ENCODE measurements at regions not wholly inside any gene's neighbourhood (a gene's known extent, or its start where the extent isn't known, plus 50 kb on each side); places are given as distances from the start of the nearest gene placed in this dataset.

GRCh38 chr4:73347497-73347896 is 56.6 kb upstream of the ALB start (continued):
- TF ChIP-seq GLMP (CRISPR knock-in tag; IDR thresholded peaks at IDR 0.05; ENCODE audit: borderline replicate concordance): no peak
- TF ChIP-seq MEIS1 (CRISPR knock-in tag; IDR thresholded peaks at IDR 0.05; ENCODE audit: borderline replicate concordance): no peak
- TF ChIP-seq KMT2A (CRISPR knock-in tag; IDR thresholded peaks at IDR 0.05): no peak
- TF ChIP-seq ZNF879 (CRISPR knock-in tag; IDR thresholded peaks at IDR 0.05): no peak
- TF ChIP-seq FOXC1 (CRISPR knock-in tag; IDR thresholded peaks at IDR 0.05; ENCODE audit: borderline replicate concordance): no peak
- TF ChIP-seq RBM39 (IDR thresholded peaks at IDR 0.05; ENCODE audit: low read depth, low read length, poor library complexity, severe bottlenecking): no peak
- no peak for TF ChIP-seq E2F1 (CRISPR knock-in tag; IDR thresholded peaks at IDR 0.05)
- TF ChIP-seq ZNF724P (CRISPR knock-in tag; IDR thresholded peaks at IDR 0.05; ENCODE audit: borderline replicate concordance): no peak
- TF ChIP-seq PAXIP1 (CRISPR knock-in tag; conservative IDR thresholded peaks at IDR 0.05): 0 out of 2 replicates have a peak, but pooled peaks have one; percentile 42
- TF ChIP-seq SUZ12 (IDR thresholded peaks at IDR 0.05; ENCODE audit: low read depth, low read length): no peak
- no peak for TF ChIP-seq CHCHD3 (CRISPR knock-in tag; IDR thresholded peaks at IDR 0.05)
- TF ChIP-seq NFYC (CRISPR knock-in tag; IDR thresholded peaks at IDR 0.05): no peak
- no peak for TF ChIP-seq ATF2 (CRISPR knock-in tag; IDR thresholded peaks at IDR 0.05)
- 0 out of 2 replicates have a peak, but pooled peaks have one; percentile 41 for TF ChIP-seq PPARG (CRISPR knock-in tag; conservative IDR thresholded peaks at IDR 0.05)
- no peak for TF ChIP-seq PRDM15 (CRISPR knock-in tag; IDR thresholded peaks at IDR 0.05)
- TF ChIP-seq SOX5 (CRISPR knock-in tag; IDR thresholded peaks at IDR 0.05; ENCODE audit: borderline replicate concordance): peak; percentile 45; the same call in 1 of the 2 replicates
- no peak for TF ChIP-seq XBP1 (CRISPR knock-in tag; IDR thresholded peaks at IDR 0.05)
- no peak for TF ChIP-seq SYNCRIP (IDR thresholded peaks at IDR 0.05; ENCODE audit: insufficient read depth, low read depth, low read length)
- TF ChIP-seq ZNF549 (CRISPR knock-in tag; IDR thresholded peaks at IDR 0.05): no peak
